Gastrocnemius medialis (tissue), 4 donors: ENCODE measurements at regions not wholly inside any gene's neighbourhood (a gene's known extent, or its start where the extent isn't known, plus 50 kb on each side); places are given as distances from the start of the nearest gene placed in this dataset.

Source experiments
- ATAC-seq, 2 donors: fragments of 150-250 bp; one replicate each; pipeline ENCODE4 v1.9.1; 2016
- DNase-seq, 2 donors: peaks; one replicate each; pipeline ENCODE4 v3.0.0-alpha.2; 2019
- H3K27ac ChIP-seq, 4 donors: fragments of 200-600 bp; sonication (generic); 1 replicate in 1 of 4; 2 replicates in 3 of 4; pipeline ENCODE4 v1.5.1; 2016 to 2018; ENCODE audit warnings: mild to moderate bottlenecking in 2 of 4, moderate library complexity in 1 of 4
- H3K27me3 ChIP-seq, 3 donors: fragments of 200-600 bp; sonication (generic) in 2 of 3; 1 replicate in 1 of 3; 2 replicates in 2 of 3; pipeline versions ENCODE4 v1.5.1 to v1.6.0; 2016 to 2019; ENCODE audit warnings: mild to moderate bottlenecking in 1 of 3, moderate library complexity in 1 of 3
- H3K36me3 ChIP-seq, 2 donors: fragments of 200-600 bp; sonication (generic) in 1 of 2; one replicate each; pipeline ENCODE4 v1.5.1; 2017 to 2018
- H3K4me1 ChIP-seq, 2 donors: fragments of 200-600 bp; sonication (generic) in 1 of 2; one replicate each; pipeline ENCODE4 v1.5.1; 2016 to 2017; ENCODE audit warnings: mild to moderate bottlenecking in 2 of 2
- H3K4me3 ChIP-seq, 4 donors: fragments of 200-600 bp; sonication (generic) in 3 of 4; 1 replicate in 1 of 4; 2 replicates in 3 of 4; pipeline ENCODE4 v1.5.1; 2016 to 2019; ENCODE audit warnings: mild to moderate bottlenecking in 2 of 4
- H3K9me3 ChIP-seq, 3 donors: fragments of 200-600 bp; sonication (generic) in 2 of 3; 1 replicate in 1 of 3; 2 replicates in 2 of 3; pipeline ENCODE4 v1.5.1; 2016 to 2019
- POLR2A ChIP-seq, 2 donors: fragments of 450-650 bp; IDR thresholded peaks; one replicate each; pipeline ENCODE4 v1.6.1; 2017; ENCODE audit warnings: antibody characterized with exemption in 2 of 2, mild to moderate bottlenecking in 2 of 2, moderate library complexity in 2 of 2
- in situ Hi-C, 4 donors: fragments of 200-750 bp; cut with MboI; loops; one replicate each; pipeline versions ENCODE4 v1.15.0 to v1.8.0; 2017; ENCODE audit warnings: low sequenced_read_pairs in 4 of 4
- intact Hi-C: fragments of 100-400 bp; cut with DNase I; formaldehyde crosslinking; loops from one replicate; pipeline ENCODE4 v1.15.1; 2023; ENCODE audit warnings: low total_unique reads
- TF ChIP-seq, protein P1 (sequence below), 5 experiments: fragments of 450-650 bp in 3 of 5; fragments of 200-600 bp in 2 of 5; sonication (generic) in 2 of 5; IDR thresholded peaks in 4 of 5; conservative IDR thresholded peaks in 1 of 5; 1 replicate in 4 of 5; 2 replicates in 1 of 5; pipeline ENCODE4 v1.5.1; 2016 to 2019; ENCODE audit warnings: antibody characterized with exemption in 5 of 5, mild to moderate bottlenecking in 3 of 5, moderate library complexity in 3 of 5

- no peak for TF ChIP-seq POLR2A (IDR thresholded peaks at IDR 0.05)
- TF ChIP-seq, protein P1, sequence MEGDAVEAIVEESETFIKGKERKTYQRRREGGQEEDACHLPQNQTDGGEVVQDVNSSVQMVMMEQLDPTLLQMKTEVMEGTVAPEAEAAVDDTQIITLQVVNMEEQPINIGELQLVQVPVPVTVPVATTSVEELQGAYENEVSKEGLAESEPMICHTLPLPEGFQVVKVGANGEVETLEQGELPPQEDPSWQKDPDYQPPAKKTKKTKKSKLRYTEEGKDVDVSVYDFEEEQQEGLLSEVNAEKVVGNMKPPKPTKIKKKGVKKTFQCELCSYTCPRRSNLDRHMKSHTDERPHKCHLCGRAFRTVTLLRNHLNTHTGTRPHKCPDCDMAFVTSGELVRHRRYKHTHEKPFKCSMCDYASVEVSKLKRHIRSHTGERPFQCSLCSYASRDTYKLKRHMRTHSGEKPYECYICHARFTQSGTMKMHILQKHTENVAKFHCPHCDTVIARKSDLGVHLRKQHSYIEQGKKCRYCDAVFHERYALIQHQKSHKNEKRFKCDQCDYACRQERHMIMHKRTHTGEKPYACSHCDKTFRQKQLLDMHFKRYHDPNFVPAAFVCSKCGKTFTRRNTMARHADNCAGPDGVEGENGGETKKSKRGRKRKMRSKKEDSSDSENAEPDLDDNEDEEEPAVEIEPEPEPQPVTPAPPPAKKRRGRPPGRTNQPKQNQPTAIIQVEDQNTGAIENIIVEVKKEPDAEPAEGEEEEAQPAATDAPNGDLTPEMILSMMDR (IDR thresholded peaks at IDR 0.05 in 4 of 5, conservative IDR thresholded peaks at IDR 0.05 in 1 of 5) = no peak
- ATAC-seq = no peak
- Histone ChIP-seq H3K27ac (no peak overlapping the region), H3K27me3 (no peaks in the 10 kb centered on the region), H3K4me3 (no peak overlapping the region), H3K4me1 (no peaks in the 10 kb centered on the region), H3K36me3 (no peaks in the 10 kb centered on the region), H3K9me3 (no peaks in the 10 kb centered on the region)
- in situ Hi-C loops (no loop called here), intact Hi-C loops (no loop called here)
- no peak for DNase-seq
Observed at GRCh38 chr3:146851665-146852064, 246.5 kb upstream of the PLSCR5 start.

DNA sequence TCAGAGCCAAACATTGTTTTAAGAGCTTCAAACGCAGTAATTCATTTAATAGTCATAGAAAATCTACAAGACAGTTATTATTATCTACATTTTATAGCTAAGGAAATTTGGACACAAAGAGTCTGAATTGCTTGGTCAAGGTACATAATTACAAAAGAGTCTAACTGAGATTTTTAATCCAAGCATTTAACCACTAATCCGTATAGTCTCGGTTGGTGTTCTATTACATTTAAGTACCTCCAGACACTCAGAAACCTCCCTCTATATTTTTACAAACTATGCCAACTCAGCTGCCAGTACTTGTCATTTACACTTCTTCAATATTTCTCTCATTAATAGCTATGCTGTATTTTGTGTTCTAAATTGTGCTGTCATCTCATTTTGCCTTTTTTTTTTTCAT is 240.2 kb upstream of the PLSCR5 start:
- no peak for ATAC-seq
- no peak for TF ChIP-seq POLR2A (IDR thresholded peaks at IDR 0.05)
- TF ChIP-seq, protein P1 (IDR thresholded peaks at IDR 0.05 in 4 of 5, conservative IDR thresholded peaks at IDR 0.05 in 1 of 5) = no peak
- Histone ChIP-seq H3K4me3 (no peak overlapping the region), H3K36me3 (no peaks in the 10 kb centered on the region), H3K27me3 (no peaks in the 10 kb centered on the region), H3K9me3 (no peaks in the 10 kb centered on the region), H3K4me1 (no peaks in the 10 kb centered on the region), H3K27ac (no peak overlapping the region)
- DNase-seq = no peak
- intact Hi-C loops (no loop called here), in situ Hi-C loops (no loop called here)

GRCh38 chr3:146843476-146843875 is 238.3 kb upstream of the PLSCR5 start:
- intact Hi-C loops (no loop called here), in situ Hi-C loops (no loop called here)
- TF ChIP-seq, protein P1 (IDR thresholded peaks at IDR 0.05 in 4 of 5, conservative IDR thresholded peaks at IDR 0.05 in 1 of 5) = no peak
- TF ChIP-seq POLR2A (IDR thresholded peaks at IDR 0.05) = no peak
- no peaks in the 10 kb centered on the region for H3K27me3 ChIP-seq
- no peaks in the 10 kb centered on the region for H3K4me1 ChIP-seq
- no peak overlapping the region for H3K27ac ChIP-seq
- DNase-seq = no peak
- no peak overlapping the region for H3K4me3 ChIP-seq
- H3K9me3 ChIP-seq = no peaks in the 10 kb centered on the region
- ATAC-seq = no peak
- no peaks in the 10 kb centered on the region for H3K36me3 ChIP-seq

DNA sequence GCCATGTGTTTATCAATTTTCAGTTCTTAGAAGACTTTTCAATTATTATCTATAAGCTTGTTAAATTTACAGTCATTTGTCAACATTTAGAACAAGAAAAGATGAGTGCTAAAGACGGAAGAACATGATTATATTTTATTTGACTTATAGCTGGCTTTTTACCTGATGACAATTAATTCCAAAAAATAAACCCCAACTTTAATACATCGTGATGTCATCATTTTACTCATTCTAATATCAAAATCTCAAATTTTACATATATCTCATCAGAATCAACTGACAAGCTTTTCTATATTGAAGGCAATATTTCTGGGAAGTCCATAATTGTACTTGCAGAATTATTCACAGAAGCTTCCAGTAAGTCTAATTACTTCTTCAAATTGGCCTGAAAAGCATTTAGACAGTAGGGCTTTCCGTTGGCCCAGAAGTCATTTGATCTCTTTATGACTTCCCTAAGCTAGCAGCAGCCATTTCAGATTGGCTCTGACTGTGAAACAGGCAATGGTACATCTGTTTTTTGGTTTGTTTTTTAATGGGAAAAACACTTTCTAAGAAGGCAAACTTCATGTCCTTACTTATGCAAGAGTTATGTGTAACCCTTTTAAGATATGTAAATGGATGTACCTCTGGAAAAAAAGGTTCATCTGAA is 234.7 kb upstream of the PLSCR5 start:
- Histone ChIP-seq H3K4me1 (no peaks in the 10 kb centered on the region), H3K27me3 (no peaks in the 10 kb centered on the region), H3K4me3 (no peak overlapping the region), H3K36me3 (no peaks in the 10 kb centered on the region), H3K27ac (no peak overlapping the region), H3K9me3 (no peaks in the 10 kb centered on the region)
- no peak for DNase-seq
- in situ Hi-C loops = no loop called here
- no peak for ATAC-seq
- intact Hi-C loops = no loop called here
- no peak for TF ChIP-seq POLR2A (IDR thresholded peaks at IDR 0.05)
- TF ChIP-seq, protein P1 (IDR thresholded peaks at IDR 0.05 in 4 of 5, conservative IDR thresholded peaks at IDR 0.05 in 1 of 5) = no peak

GRCh38 chr3:146838221-146838620 is 233.1 kb upstream of the PLSCR5 start:
- ATAC-seq (no peak), DNase-seq (no peak)
- Histone ChIP-seq H3K36me3 (no peaks in the 10 kb centered on the region), H3K9me3 (no peaks in the 10 kb centered on the region), H3K27ac (no peak overlapping the region), H3K4me3 (no peak overlapping the region), H3K4me1 (no peaks in the 10 kb centered on the region), H3K27me3 (no peaks in the 10 kb centered on the region)
- intact Hi-C loops = no loop called here
- in situ Hi-C loops = no loop called here
- TF ChIP-seq POLR2A (IDR thresholded peaks at IDR 0.05) = no peak
- TF ChIP-seq, protein P1 (IDR thresholded peaks at IDR 0.05 in 4 of 5, conservative IDR thresholded peaks at IDR 0.05 in 1 of 5) = no peak
